ENCODE measurements at regions not wholly inside any gene's neighbourhood (a gene's known extent, or its start where the extent isn't known, plus 50 kb on each side); places are given as distances from the start of the nearest gene placed in this dataset.

GRCh38 chr1:208844158-208844557 is 600.0 kb upstream of the PLXNA2 start:
- FAIRE-seq, result no peak
- DNase-seq (ENCODE audit: insufficient read length, low spot score), result no peak
- no peak for TF ChIP-seq CTCF (IDR thresholded peaks at IDR 0.05; ENCODE audit: insufficient read depth, missing control alignments)

- DNase-seq (ENCODE audit: insufficient read length, low spot score) (no peak), FAIRE-seq (no peak)
- TF ChIP-seq CTCF (IDR thresholded peaks at IDR 0.05; ENCODE audit: insufficient read depth, missing control alignments), result no peak
These were observed 604.7 kb upstream of the PLXNA2 start for GRCh38 chr1:208848854-208849253.

- DNase-seq (ENCODE audit: insufficient read length, low spot score), result no peak
- TF ChIP-seq CTCF (IDR thresholded peaks at IDR 0.05; ENCODE audit: insufficient read depth, missing control alignments), result no peak
- FAIRE-seq, result no peak
These were observed 606.3 kb upstream of the PLXNA2 start for GRCh38 chr1:208850442-208850841.

DNA sequence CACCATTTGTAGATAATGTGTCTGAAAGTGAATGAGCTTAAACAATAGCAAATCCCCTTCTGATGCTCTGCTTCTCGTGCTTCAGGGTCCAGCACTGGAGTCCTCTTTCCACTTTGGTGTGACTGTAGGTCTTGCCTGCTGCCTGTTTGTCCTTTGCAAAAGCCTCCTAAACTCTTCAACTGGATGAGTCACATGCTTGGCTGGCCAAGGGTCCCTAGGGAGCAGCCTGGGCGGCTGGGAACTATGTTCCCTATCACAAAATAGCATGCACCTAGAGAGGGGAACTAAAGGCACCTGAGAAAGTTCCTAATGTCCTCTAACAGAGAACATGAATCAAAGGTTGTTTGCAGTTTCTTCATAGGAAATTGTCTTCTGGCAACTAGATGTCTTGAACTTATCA is 607.2 kb upstream of the PLXNA2 start:
- no peak for DNase-seq (ENCODE audit: insufficient read length, low spot score)
- no peak for TF ChIP-seq CTCF (IDR thresholded peaks at IDR 0.05; ENCODE audit: insufficient read depth, missing control alignments)
- FAIRE-seq, result no peak

DNA sequence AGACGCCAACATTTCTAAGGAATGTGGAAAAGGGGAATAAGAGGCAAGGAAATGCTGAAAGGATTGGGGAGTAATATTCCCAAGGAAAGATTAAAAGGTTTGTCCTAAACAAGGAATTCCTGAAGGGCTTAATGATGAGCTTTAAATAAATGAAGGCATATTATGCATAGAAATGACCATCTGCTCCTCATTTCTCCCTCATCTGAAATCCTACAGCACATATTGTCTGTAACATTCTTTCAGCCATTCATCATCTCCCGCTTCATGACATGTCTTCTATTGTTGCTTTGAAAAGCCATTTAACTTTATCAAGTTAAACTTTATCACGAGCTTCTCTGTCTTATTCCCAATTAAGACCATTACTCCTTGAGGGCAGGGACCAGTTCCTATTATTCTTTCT is 608.7 kb upstream of the PLXNA2 start:
- FAIRE-seq, result no peak
- no peak for DNase-seq (ENCODE audit: insufficient read length, low spot score)
- TF ChIP-seq CTCF (IDR thresholded peaks at IDR 0.05; ENCODE audit: insufficient read depth, missing control alignments), result no peak

GRCh38 chr1:208855403-208855802 is 611.2 kb upstream of the PLXNA2 start:
- FAIRE-seq, result no peak
- DNase-seq (ENCODE audit: insufficient read length, low spot score), result no peak
- no peak for TF ChIP-seq CTCF (IDR thresholded peaks at IDR 0.05; ENCODE audit: insufficient read depth, missing control alignments)

- DNase-seq (ENCODE audit: insufficient read length, low spot score) (no peak), FAIRE-seq (no peak)
- TF ChIP-seq CTCF (IDR thresholded peaks at IDR 0.05; ENCODE audit: insufficient read depth, missing control alignments), result no peak
These were observed 613.3 kb upstream of the PLXNA2 start for GRCh38 chr1:208857465-208857864.
